AG10803 (cell line): ENCODE measurements at regions not wholly inside any gene's neighbourhood (a gene's known extent, or its start where the extent isn't known, plus 50 kb on each side); places are given as distances from the start of the nearest gene placed in this dataset.

ENCODE experiments used
- DNase-seq: peaks from one replicate; pipeline ENCODE4 v3.0.0; 2010; ENCODE audit warnings: low read depth
- H3K4me3 ChIP-seq: 2 replicates; pipeline ENCODE4 v1.5.1; 2011; ENCODE audit warnings: mild to moderate bottlenecking, low read length, control low read depth
- CTCF ChIP-seq: conservative IDR thresholded peaks from 2 replicates; pipeline ENCODE4 v1.5.1; 2011; ENCODE audit warnings: mild to moderate bottlenecking, low read length, control low read depth, inconsistent platforms

GRCh38 chr7:156480671-156481070 lies 159.9 kb upstream of the RNF32 start:
- no peak overlapping the region for H3K4me3 ChIP-seq
- TF ChIP-seq CTCF, result no peak
- no peak for DNase-seq

- H3K4me3 ChIP-seq, result no peak overlapping the region
- TF ChIP-seq CTCF, result no peak
- DNase-seq, result no peak
Measured at GRCh38 chr7:156479596-156479995, 161.0 kb upstream of the RNF32 start.

- DNase-seq, result no peak
- no peak overlapping the region for H3K4me3 ChIP-seq
- no peak for TF ChIP-seq CTCF
Measured at GRCh38 chr7:156478486-156478885, 162.1 kb upstream of the RNF32 start.

GRCh38 chr7:156475666-156476065 lies 164.9 kb upstream of the RNF32 start:
- H3K4me3 ChIP-seq, result no peak overlapping the region
- DNase-seq, result peak; percentile 6
- TF ChIP-seq CTCF, result no peak

GRCh38 chr7:156475179-156475578 lies 165.4 kb upstream of the RNF32 start:
- DNase-seq, result no peak
- TF ChIP-seq CTCF, result no peak
- H3K4me3 ChIP-seq, result no peak overlapping the region

GRCh38 chr7:156474241-156474743 lies 166.3 kb upstream of the RNF32 start:
- no peak for DNase-seq
- TF ChIP-seq CTCF, result no peak
- H3K4me3 ChIP-seq, result no peak overlapping the region

GRCh38 chr7:156473476-156474240 lies 166.9 kb upstream of the RNF32 start:
- no peak overlapping the region for H3K4me3 ChIP-seq
- no peak for TF ChIP-seq CTCF
- DNase-seq, result no peak
